Neural cell (in vitro differentiated cells): ENCODE measurements at regions not wholly inside any gene's neighbourhood (a gene's known extent, or its start where the extent isn't known, plus 50 kb on each side); places are given as distances from the start of the nearest gene placed in this dataset.

Experiments
- H2AFZ ChIP-seq: fragments of 200-600, 300-800 bp; sonication (generic), shearing (Covaris generic); 2 replicates; pipeline ENCODE4 v1.6.0; 2014; ENCODE audit warnings: low read depth, mild to moderate bottlenecking, antibody characterized with exemption, low read length, moderate library complexity
- H3F3A ChIP-seq: fragments of 200-600 bp; shearing (Covaris generic); 2 replicates; pipeline ENCODE4 v1.6.1; 2016; ENCODE audit warnings: mild to moderate bottlenecking, moderate library complexity, mixed read lengths, antibody characterized with exemption, low read length; ENCODE audit not compliant: insufficient read depth, poor library complexity, severe bottlenecking
- H3K27ac ChIP-seq: fragments of 200-600, 300-800 bp; sonication (generic), shearing (Covaris generic); 2 replicates; pipeline ENCODE4 v1.5.1; 2014; ENCODE audit warnings: mild to moderate bottlenecking, low read length, moderate library complexity
- H3K27me3 ChIP-seq: fragments of 300-800, 200-600 bp; sonication (generic), shearing (Covaris generic); 2 replicates; pipeline ENCODE4 v1.6.0; 2014; ENCODE audit warnings: mild to moderate bottlenecking, low read depth, low read length, moderate library complexity; ENCODE audit not compliant: insufficient read depth
- H3K36me3 ChIP-seq: fragments of 300-800, 200-600 bp; sonication (generic), shearing (Covaris generic); 2 replicates; pipeline ENCODE4 v1.5.1; 2014; ENCODE audit warnings: mild to moderate bottlenecking, antibody characterized with exemption, low read length, moderate library complexity; ENCODE audit not compliant: insufficient read depth
- H3K4me2 ChIP-seq: fragments of 300-800, 200-600 bp; sonication (generic), shearing (Covaris generic); 2 replicates; pipeline ENCODE4 v1.6.0; 2014; ENCODE audit warnings: mild to moderate bottlenecking, low read length
- H3K4me3 ChIP-seq: fragments of 300-800, 200-600 bp; sonication (generic), shearing (Covaris generic); 2 replicates; pipeline ENCODE4 v1.5.1; 2014; ENCODE audit warnings: mild to moderate bottlenecking, low read length, moderate library complexity
- H3K79me2 ChIP-seq: fragments of 200-600 bp; shearing (Covaris generic); replicated peaks from 2 replicates; pipeline ENCODE4 v1.6.0; 2014; ENCODE audit warnings: mild to moderate bottlenecking, low read length, moderate library complexity; ENCODE audit not compliant: insufficient read depth
- H3K9ac ChIP-seq: fragments of 300-800, 200-600 bp; sonication (generic), shearing (Covaris generic); 2 replicates; pipeline ENCODE4 v1.6.1; 2016; ENCODE audit warnings: mild to moderate bottlenecking, low read length, mixed read lengths
- H3K9me2 ChIP-seq: fragments of 200-600 bp; shearing (Covaris generic); 2 replicates; pipeline ENCODE4 v1.6.1; 2016; ENCODE audit warnings: mild to moderate bottlenecking, low read length, mixed read lengths; ENCODE audit not compliant: insufficient read depth
- H3K9me3 ChIP-seq: fragments of 200-600, 300-800 bp; sonication (generic), shearing (Covaris generic); 2 replicates; pipeline ENCODE4 v1.6.1; 2016; ENCODE audit warnings: mild to moderate bottlenecking, mixed run types, low read length, moderate library complexity, mixed read lengths
- H4K20me1 ChIP-seq: fragments of 200-600 bp; shearing (Covaris generic); 2 replicates; pipeline ENCODE4 v1.6.1; 2016; ENCODE audit warnings: mild to moderate bottlenecking, mixed run types; ENCODE audit not compliant: insufficient read depth
- CTCF ChIP-seq: fragments of 450-650 bp; IDR thresholded peaks from 2 replicates; pipeline ENCODE4 v1.5.1; 2014; ENCODE audit warnings: antibody characterized with exemption, mild to moderate bottlenecking, moderate library complexity; ENCODE audit not compliant: poor library complexity, severe bottlenecking
- EP300 ChIP-seq: fragments of 450-650 bp; conservative IDR thresholded peaks from 2 replicates; pipeline ENCODE4 v1.6.1; 2014; ENCODE audit warnings: antibody characterized with exemption, mild to moderate bottlenecking, moderate library complexity; ENCODE audit not compliant: poor library complexity, severe bottlenecking
- EZH2 ChIP-seq: fragments of 200-600, 300-800 bp; shearing (Covaris generic), sonication (generic); IDR thresholded peaks from 2 replicates; pipeline ENCODE4 v1.6.1; 2014; ENCODE audit warnings: antibody characterized with exemption, low read length, borderline replicate concordance, mild to moderate bottlenecking; ENCODE audit not compliant: insufficient read depth, poor library complexity, severe bottlenecking
- MXI1 ChIP-seq: fragments of 450-650 bp; conservative IDR thresholded peaks from 2 replicates; pipeline ENCODE4 v1.6.1; 2014; ENCODE audit warnings: antibody characterized with exemption, mild to moderate bottlenecking; ENCODE audit not compliant: poor library complexity, severe bottlenecking
- POLR2AphosphoS5 ChIP-seq: IDR thresholded peaks from 2 replicates; pipeline ENCODE4 v1.6.1; 2012
- RAD21 ChIP-seq: fragments of 450-650 bp; conservative IDR thresholded peaks from 2 replicates; pipeline ENCODE4 v1.6.1; 2014; ENCODE audit warnings: antibody characterized with exemption, mild to moderate bottlenecking, moderate library complexity
- REST ChIP-seq: IDR thresholded peaks from 2 replicates; pipeline ENCODE4 v1.6.1; 2012; ENCODE audit warnings: borderline replicate concordance
- SMC3 ChIP-seq: fragments of 450-650 bp; conservative IDR thresholded peaks from 2 replicates; pipeline ENCODE4 v1.6.1; 2014; ENCODE audit warnings: antibody characterized with exemption, mild to moderate bottlenecking, moderate library complexity; ENCODE audit not compliant: poor library complexity
- TAF1 ChIP-seq: IDR thresholded peaks from 2 replicates; pipeline ENCODE4 v1.6.1; 2012; ENCODE audit warnings: low read depth

- Histone ChIP-seq H3K9ac (no peak overlapping the region), H3K27ac (no peak overlapping the region), H3K79me2 (no peaks in the 10 kb centered on the region), H3K36me3 (no peaks in the 10 kb centered on the region), H3K4me2 (no peak overlapping the region), H3K9me2 (no peaks in the 10 kb centered on the region), H3F3A (no peaks in the 10 kb centered on the region), H3K4me3 (no peak overlapping the region), H3K9me3 (no peaks in the 10 kb centered on the region), H3K27me3 (no peaks in the 10 kb centered on the region), H4K20me1 (no peaks in the 10 kb centered on the region), H2AFZ (no peak overlapping the region)
- TF ChIP-seq TAF1 (no peak), EZH2 (no peak), RAD21 (no peak), CTCF (no peak), SMC3 (no peak), MXI1 (no peak), EP300 (no peak), REST (no peak), POLR2AphosphoS5 (no peak)
Observed at GRCh38 chr9:71273613-71274012, 152.2 kb upstream of the TRPM3 start.

- Histone ChIP-seq H3K36me3 (no peaks in the 10 kb centered on the region), H3K9ac (no peak overlapping the region), H3K27ac (no peak overlapping the region), H3F3A (no peaks in the 10 kb centered on the region), H3K27me3 (no peaks in the 10 kb centered on the region), H3K4me2 (no peak overlapping the region), H2AFZ (no peak overlapping the region), H3K4me3 (no peak overlapping the region), H3K9me2 (no peaks in the 10 kb centered on the region), H3K79me2 (no peaks in the 10 kb centered on the region), H4K20me1 (no peaks in the 10 kb centered on the region), H3K9me3 (no peaks in the 10 kb centered on the region)
- TF ChIP-seq TAF1 (no peak), REST (no peak), RAD21 (no peak), SMC3 (no peak), EZH2 (no peak), MXI1 (no peak), CTCF (no peak), POLR2AphosphoS5 (no peak), EP300 (no peak)
Observed at GRCh38 chr9:71271602-71272001, 150.2 kb upstream of the TRPM3 start.
